ELR (cell line): ENCODE measurements at regions not wholly inside any gene's neighbourhood (a gene's known extent, or its start where the extent isn't known, plus 50 kb on each side); places are given as distances from the start of the nearest gene placed in this dataset.
"Not testable (repeated sequence)": the region's sequence is repeated elsewhere in the genome, so short reads cannot be mapped to it uniquely, and the experiment has no call there.

ENCODE experiments used
- DNase-seq: peaks from one replicate; pipeline ENCODE4 v3.0.0-alpha.2; 2015; ENCODE audit warnings: low read depth

DNA sequence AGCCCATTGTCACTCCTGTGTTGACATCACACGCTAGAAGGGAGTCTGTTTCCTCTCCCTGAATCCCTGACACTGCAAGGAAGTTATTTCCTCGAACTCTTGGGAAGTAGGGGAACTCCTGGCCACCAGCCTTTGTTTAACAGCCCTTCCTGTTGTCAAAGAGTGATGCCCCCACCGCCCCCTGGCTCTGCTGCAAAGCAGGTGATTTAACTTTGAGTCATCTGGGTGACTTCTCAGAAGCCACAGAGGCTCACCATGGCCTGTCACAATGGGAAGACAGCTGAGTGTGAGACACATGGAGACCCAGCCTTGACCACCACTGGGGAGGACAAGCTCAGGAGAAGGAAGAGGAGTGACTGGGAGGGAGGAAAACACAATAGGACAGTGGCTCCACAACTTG lies 182.8 kb downstream of the PSMG1 start:
- peak; percentile 56 for DNase-seq

DNA sequence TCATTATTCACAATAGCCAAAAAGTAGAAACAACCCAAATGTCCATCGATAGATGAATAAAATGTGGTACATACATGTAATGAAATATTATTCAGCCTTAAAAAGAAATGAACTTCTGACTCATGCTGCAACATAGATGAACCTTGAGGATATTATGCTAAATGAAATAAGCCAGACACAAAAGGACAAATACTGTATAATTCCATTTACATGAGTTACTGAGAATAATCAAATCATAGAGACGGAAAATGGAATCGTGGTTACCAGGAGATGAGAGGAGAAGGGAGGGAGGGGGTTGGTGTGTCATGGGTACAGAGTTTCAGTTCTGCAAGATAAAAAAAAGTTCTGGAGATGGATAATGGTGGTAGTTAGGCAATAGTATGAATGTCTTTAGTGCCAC lies 184.1 kb downstream of the PSMG1 start:
- DNase-seq = peak; percentile 29

DNA sequence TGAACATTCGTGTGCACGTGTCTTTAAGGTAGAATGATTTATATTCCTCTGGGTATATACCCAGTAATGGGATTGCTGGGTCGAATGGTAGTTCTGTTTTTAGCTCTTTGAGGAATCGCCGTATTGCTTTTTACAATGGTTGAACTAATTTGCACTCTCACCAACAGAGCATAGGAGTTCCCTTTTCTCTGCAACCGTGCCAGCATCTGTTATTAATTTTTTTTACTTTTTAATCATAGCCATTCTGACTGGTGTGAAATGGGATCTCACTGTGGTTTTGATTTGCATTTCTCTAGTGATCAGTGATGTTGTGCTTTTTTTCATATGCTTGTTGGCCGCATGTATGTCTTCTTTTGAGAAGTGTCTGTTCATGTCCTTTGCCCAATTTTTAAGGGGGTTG lies 185.0 kb downstream of the PSMG1 start:
- DNase-seq = not testable (repeated sequence)

DNA sequence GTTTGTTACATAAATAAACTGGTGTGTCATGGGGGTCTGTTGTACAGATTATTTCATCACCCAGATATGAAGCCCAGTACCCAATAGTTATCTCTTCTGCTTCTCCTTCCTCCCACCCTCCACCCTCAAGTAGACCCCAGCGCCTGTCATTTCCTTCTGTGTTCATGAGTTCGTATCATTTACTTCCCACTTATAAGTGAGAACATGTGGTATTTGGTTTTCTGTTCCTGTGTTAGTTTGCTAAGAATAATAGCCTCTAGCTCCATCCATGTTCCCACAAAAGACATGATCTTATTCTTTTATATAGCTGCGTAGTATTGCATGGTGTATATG lies 185.4 kb downstream of the PSMG1 start:
- not testable (repeated sequence) for DNase-seq

DNA sequence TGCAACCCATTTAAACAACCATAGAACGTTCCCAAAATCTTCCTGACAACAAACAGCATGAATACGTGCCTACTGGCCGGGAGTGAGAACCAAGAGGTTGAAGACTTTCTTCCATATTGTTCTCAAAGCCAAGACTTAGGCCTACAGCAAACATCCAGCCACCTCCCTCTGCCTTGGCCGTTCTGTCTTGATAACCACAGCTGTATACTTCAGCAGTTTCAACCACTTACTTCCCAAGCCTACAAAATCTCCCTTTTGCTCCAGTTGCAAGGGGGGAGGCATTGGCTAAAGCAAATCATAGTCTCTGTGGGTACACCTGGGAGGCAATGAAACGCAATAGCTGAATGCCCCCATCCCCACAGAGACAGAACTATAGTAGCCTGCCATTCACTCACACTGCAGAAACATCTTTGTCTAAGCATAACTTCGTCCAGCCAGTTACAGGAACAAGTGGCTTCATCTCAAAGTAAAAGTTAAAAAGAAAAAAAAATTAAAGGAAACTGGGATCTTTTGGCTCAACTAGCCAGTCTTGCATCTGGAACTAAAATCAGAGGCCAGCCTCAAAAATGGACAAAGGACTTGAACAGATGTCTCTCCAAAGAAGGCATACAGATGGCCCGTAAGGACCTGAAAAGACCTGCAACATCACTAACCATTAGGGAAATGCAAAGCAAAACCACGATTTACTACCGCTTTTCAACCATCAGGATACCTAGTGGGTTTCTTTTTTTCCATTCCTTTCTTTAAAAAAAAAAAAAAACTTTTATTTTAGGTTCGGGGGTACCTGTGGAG lies 186.0 kb downstream of the PSMG1 start:
- no peak for DNase-seq

DNA sequence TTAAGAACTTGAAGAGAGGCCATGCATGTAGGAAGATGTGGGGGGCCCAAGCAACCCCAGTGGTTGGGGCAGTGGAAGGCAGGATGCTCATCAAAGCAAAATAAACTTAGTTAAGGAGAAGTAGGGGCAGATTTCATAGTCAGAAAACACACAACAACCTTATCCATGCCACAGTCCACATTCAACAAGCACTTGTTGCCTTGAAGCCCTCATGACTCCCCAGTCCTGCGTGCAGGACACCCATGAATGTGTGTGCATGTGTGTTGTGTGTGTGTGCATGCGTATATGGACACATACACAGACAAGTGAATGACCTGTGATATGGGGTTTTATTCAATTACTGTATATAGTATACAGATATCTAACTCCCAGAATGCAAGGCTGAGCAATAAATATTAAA lies 186.9 kb downstream of the PSMG1 start:
- DNase-seq = no peak

DNA sequence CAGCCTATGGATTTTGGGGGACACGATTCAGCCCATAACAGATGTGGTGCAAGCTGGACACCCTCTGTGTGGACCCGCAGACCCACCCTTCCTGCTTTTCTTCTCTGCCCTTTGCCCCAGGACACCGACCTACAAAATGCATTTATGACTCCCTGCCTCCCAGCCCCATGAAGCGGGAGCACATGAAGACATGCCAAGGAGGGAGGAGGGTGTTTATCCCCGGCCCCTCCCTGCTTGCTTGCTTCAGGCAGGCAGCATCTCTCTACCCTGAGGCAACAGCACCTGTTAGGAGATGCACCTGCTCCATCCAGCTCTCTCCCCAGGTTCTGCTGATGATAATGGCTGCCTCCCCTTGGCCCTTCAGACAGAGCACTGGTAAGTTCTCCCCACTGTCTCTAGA lies 187.5 kb downstream of the PSMG1 start:
- DNase-seq = no peak

DNA sequence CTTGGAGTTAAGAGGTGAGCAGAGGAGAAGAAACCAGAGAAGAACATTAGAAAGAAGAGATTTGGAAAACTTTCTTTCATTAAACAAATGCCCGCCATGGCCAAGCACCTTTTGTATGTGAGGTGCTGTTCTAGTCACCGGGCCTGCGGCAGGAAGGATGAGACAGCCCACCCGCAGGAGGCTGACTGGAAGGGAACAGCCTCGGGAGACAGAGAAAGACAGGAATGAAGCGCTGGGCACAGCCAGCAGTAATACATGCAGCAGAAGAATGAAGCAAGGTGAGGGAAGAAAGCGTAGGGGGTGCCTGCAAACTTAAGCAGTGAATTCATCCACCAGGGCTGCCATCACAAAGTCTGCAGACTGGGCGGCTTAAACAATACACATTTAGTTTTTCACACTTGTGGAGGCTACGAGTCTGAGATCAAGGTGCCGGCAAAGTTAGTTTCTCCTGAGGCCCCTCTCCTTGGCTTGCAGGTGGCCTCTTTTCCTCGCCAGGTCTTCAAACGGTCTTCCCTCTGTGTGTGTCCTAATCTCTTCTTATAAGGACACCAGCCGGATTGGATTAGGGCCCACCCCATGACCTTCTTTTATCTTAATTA lies 188.1 kb downstream of the PSMG1 start:
- no peak for DNase-seq

DNA sequence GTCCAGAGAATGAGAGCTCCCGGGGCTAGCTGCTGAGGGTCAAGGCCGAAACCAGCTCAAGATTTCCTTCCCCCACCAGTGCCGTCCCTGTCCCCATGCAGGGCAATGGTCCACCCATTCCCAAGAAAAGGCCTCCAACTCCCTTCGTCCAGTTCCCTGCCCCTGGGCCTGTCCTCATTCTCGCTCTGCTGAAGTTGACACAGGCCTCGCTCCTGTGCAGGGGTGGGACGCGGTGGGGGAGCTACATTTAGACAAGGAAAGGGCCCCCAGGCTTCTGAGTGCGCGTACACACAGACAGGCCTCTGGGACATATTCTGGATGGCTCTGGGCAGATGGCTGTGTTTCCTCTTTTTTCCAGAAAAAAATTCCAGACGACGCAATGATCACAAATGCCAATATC lies 188.3 kb downstream of the ETS2 start:
- no peak for DNase-seq

DNA sequence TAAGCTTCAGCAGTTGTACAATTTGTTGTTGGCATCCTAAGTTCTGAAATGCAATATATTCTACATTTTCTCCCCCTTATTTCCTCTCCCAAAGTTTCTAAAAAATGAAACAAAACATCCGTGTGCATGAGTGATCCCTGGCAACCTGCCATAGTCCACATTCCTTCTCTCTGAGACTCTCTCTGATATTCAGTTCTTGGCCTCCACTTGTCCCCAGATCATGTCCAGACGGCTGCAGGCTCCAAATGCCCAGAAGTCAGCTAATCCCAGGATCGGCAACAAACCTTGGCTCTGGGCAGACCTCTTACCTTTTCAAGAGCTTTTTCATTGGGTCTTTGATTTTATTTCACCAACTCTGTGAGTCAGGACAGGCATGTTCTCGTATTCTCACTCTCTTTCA lies 187.8 kb downstream of the ETS2 start:
- DNase-seq = peak; percentile 90

DNA sequence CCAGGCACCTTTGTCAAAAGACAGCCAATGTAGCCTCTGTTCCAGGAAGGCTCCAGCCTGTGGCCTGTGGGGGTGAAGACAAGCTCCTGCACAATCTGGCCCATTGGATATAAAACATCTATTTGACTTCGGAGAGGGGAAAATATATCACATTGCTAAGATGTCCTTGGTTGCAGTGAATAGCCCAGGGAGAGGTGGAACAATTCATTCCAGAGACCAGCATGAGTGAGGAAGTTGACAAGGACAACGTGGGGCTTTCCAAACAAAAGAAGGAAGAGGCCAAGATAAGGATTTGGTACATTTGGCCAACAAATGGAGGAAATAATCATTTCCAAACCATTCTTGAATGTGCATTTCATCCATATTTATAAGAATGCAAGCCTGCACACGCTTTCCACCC lies 187.0 kb downstream of the ETS2 start:
- no peak for DNase-seq

DNA sequence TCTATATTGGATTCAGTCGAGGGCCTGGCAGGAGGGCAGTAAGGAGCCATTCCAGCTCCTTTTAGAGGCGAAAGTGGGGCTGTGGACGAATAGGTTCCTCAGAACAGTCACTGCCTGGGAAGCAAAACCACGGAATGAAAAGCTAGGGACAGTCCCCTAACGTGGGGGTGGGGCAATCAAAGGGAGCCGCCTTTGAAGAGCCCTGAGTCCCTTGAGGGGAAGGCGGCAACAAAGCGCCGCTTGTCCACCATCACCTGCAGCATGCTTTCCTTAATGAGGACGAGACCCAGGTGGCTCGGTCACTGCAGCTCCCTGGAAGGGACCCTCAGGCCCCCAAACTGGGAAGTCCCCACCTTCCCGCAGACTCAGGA lies 184.7 kb downstream of the ETS2 start:
- DNase-seq = peak; percentile 6

DNA sequence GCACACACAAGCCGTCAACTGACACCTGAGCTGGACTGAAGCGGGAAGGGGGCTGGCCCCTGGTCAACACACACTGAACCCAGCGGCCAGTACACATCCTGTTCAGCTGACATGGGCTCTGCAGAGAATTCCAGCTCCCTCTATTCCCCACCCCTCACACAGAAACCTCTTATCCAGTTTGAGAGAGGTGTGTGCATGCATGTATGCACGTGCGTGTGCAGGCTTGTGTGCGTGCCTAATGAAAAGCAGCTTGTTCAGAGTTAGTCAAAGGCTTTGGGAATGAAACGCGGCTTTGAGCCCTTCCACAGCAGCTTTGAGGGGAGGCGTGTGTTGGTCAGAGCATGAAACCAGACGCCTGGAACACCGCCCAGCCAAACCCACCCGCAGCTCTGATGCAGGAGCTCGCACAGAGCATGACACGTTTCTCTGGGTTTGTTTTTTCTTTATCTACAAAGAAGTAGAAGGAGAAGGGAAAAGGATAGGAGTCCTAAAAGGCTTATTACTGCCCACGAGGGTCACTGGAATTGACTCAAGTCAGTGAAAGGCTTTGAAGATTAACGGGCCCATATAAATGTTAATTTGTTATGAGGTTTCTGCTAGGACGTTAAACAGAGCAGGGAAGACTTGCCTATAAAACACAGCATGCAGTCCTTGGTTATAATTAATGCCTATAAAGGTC lies 184.2 kb downstream of the ETS2 start:
- DNase-seq = peak; percentile 59

DNA sequence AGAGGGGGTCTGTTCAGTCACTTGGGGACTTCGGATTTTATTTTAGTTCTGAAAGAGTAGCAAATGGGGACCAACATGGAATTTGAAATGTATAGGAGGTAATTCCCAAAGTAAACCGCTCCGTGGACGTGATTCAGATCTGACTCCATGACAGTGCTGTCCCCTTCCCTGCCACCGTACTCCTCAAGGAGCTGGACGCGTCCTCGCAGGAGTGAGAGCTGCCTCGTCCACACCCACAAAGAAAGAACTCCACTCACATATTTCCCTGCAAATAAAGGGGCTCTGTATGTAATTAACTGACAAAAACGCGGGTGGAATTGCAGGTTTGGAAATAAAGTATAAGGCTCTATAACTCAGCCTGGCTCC lies 183.6 kb downstream of the ETS2 start:
- DNase-seq = no peak

DNA sequence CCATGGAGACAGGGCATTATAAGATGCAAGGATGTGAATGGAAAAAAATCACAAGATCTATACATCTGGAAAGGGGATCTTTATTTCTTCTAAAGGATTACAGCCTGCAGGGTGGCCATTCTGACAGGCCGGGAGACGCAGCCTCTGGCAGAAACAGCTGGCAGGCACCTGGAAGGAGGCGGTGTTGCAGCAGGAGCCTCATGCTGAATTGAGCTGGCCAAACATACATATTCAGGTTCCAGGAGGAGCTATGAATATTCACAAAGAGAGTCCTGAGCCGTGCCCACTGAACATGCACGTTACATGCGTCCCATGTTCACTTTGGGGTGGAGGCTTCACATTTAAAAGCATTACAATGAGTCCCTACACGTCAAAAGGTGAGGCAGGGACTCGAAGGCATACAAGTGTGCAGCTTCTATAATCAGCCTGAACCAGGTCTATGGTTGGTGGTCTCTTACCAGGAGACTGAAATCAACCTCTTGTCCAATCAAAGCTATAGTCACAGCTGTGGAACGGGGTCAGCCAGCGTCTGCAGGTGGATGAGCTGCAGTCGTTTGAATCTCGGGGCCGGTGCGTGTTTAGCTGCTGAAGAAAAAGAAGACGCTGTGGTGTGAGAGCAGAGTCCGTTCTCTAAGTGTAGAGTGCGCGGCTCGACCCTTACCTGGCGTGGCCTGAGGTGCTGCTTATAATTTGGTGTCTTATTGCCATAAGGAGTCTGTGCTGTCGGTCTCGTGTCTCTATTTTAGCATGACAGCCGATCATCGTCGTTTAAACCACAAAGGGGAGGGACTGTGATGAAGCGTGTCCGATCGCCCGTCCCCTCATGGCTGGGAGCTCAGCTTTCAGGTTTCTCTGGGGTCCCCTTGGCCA lies 183.0 kb downstream of the ETS2 start:
- no peak for DNase-seq

DNA sequence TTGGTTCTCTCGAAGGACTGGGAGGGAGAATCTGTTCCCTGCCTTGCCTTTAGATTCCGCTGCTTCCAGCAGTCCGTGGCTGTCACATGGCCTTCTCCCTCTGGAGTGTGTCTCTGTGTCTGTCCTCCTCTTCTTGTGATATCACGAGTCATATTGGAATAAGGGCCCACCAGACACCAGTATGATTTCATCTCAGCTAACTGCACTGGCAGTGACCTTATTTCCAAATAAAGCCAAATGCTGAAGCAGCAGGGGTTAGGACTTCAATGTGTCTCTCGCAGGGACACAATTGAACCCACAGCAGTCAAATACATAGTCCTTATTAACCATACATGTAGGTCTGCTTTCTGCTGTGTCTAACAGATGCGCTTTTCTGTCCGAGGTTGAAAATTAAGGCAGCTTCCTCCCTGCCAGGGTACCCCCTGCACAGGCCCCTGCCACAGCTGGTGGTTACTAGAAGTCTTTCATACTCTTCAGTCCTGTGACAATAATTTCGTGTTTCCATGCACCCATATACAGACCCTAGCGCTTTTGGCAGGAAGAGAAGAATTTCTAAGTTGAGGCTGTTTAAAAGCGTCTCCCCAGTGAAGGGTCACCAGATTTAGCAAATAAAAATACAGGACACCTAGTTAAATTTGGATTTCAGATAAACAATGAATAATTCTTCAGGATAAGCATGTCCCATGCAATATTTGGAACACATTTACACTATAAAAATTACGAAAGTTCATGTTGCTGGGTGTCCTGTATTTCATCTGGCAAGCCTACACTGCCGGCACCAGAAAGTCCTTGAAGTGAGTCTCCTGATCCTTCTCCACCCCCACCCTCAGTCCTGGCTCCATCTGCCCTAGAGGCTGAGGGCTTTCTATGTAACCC lies 182.1 kb downstream of the ETS2 start:
- no peak for DNase-seq

DNA sequence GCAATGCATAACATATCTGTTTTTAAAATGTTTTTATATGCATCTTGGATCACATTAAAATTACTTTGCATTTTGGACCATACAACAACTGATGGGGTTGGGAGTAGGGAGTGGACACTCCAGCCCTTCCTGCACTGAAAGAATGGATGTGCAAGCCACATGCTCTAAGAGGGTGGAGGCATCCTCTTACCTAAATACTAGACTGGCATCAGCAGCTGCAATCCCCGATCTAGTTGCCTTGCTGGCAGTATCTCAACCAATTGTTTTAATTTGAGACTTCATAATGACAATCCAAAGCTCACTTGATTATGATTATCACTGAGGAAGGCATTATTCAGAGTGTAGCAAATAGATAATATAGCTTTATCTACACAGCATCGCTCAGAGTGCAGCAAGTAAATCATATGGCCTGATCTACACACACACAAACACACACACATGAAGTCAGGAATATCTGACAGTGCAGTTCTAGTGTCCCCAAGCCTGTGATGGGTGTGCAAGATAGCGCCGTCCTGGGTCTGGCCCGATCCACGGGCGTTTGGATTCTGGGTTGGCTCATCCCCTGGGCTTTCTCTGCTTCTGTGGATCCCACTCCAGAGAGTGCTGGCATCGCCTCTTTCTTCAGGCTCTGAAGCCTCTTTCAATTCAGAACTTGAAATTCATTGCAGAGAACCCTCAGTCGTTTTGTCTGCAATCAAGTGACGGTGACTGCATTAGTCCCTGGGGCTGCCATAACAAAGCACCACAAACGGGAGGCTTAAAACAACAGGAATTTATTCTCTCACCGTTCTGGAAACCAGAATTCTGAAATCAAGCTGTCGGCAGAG lies 181.3 kb downstream of the ETS2 start:
- no peak for DNase-seq

DNA sequence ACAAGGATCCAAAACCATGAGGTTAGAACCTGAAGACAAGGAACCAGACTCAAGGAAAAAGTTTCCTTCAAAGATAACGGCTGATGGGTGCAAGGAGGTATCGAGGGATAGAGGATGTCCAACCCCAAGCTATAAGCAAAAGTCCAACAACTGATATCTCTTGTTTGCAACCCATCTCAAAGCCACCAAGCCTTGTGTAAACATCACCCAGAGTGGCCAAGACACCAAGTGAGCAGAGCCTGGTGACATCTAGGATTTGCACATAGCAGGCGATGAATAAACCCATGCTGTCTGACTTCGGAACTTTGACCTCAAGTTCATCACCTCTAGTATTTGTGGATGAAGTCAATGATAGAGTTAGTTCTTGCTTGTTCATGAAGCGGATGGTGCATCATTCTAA lies 180.7 kb downstream of the ETS2 start:
- DNase-seq = no peak

DNA sequence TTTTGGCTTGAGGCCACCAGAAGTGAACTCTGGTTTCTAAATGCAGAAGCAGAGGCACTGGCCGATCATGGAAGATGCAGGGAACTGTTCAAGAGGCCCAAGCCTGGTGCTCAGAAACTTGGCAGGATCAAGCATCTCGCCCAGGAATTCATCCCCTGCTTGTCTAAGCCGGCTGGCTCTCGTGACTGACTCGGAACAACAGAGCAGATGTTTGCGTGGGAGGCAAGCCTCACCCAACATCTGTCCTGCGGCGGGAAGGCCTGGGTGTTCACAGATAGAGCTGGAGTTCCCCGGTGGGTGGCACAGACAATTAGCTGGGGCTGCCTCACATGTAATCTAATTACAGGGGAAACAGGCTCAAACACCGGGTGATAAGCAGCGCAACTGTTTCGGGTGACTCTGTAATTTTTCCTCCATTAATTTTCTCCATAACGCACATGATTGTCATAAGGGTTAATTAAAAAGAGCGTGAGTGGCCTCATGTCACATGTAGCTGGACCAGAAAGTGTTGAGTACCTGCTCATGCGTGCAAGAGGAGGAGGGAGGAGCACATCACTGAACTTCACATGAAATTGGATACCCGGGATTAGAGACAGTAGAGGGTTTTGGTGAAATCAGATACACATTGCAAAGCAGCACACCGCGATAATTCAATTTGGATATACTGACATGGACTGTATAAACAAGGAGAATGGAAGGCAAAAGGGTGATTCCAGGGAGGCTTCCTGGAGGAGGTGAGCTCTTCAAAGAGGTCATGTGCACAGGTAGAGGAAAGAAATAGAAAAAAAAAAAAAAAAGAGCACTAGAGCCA lies 180.0 kb downstream of the ETS2 start:
- DNase-seq = peak; percentile 26
